Fibroblast of skin of scalp (primary cell): ENCODE measurements at regions not wholly inside any gene's neighbourhood (a gene's known extent, or its start where the extent isn't known, plus 50 kb on each side); places are given as distances from the start of the nearest gene placed in this dataset.
"Not testable (repeated sequence)": the region's sequence is repeated elsewhere in the genome, so short reads cannot be mapped to it uniquely, and the experiment has no call there.

Experiments
- DNase-seq: peaks from one replicate; pipeline ENCODE4 v3.0.0-alpha.2; 2013

- no peak for DNase-seq
These were observed 220.7 kb upstream of the C1orf174 start for GRCh38 chr1:4120557-4121292.

GRCh38 chr1:4121293-4121684, 221.2 kb upstream of the C1orf174 start:
- DNase-seq, result no peak

- DNase-seq, result no peak
These were observed 221.9 kb upstream of the C1orf174 start for GRCh38 chr1:4121834-4122512.

- DNase-seq, result no peak
These were observed 222.6 kb upstream of the C1orf174 start for GRCh38 chr1:4122513-4123160.

- no peak for DNase-seq
These were observed 224.6 kb upstream of the C1orf174 start for GRCh38 chr1:4124631-4125145.

- no peak for DNase-seq
These were observed 226.2 kb upstream of the C1orf174 start for GRCh38 chr1:4126251-4126650.

GRCh38 chr1:4126731-4127591, 226.9 kb upstream of the C1orf174 start:
- no peak for DNase-seq

- no peak for DNase-seq
These were observed 227.6 kb upstream of the C1orf174 start for GRCh38 chr1:4127592-4128140.

- no peak for DNase-seq
These were observed 228.5 kb upstream of the C1orf174 start for GRCh38 chr1:4128616-4129015.

GRCh38 chr1:4129693-4130092, 229.6 kb upstream of the C1orf174 start:
- no peak for DNase-seq

GRCh38 chr1:4130096-4130495, 230.0 kb upstream of the C1orf174 start:
- no peak for DNase-seq

GRCh38 chr1:4131734-4132133, 231.7 kb upstream of the C1orf174 start:
- DNase-seq, result no peak

- no peak for DNase-seq
These were observed 232.6 kb upstream of the C1orf174 start for GRCh38 chr1:4132352-4133296.

- no peak for DNase-seq
These were observed 233.3 kb upstream of the C1orf174 start for GRCh38 chr1:4133297-4133938.

- DNase-seq, result no peak
These were observed 233.9 kb upstream of the C1orf174 start for GRCh38 chr1:4133939-4134321.

GRCh38 chr1:4135853-4136252, 235.8 kb upstream of the C1orf174 start:
- not testable (repeated sequence) for DNase-seq

- no peak for DNase-seq
These were observed 237.7 kb upstream of the C1orf174 start for GRCh38 chr1:4137621-4138415.

- DNase-seq, result no peak
These were observed 239.6 kb upstream of the C1orf174 start for GRCh38 chr1:4139646-4140045.

- no peak for DNase-seq
These were observed 240.2 kb upstream of the C1orf174 start for GRCh38 chr1:4140241-4140640.

GRCh38 chr1:4140821-4141220, 240.7 kb upstream of the C1orf174 start:
- DNase-seq, result no peak
